NCI-H69 (cell line): ENCODE measurements at regions not wholly inside any gene's neighbourhood (a gene's known extent, or its start where the extent isn't known, plus 50 kb on each side); places are given as distances from the start of the nearest gene placed in this dataset.

Source experiments
- DNase-seq: peaks from one replicate; lab custom pipeline; 2025; lab: John Stamatoyannopoulos, UW

DNA sequence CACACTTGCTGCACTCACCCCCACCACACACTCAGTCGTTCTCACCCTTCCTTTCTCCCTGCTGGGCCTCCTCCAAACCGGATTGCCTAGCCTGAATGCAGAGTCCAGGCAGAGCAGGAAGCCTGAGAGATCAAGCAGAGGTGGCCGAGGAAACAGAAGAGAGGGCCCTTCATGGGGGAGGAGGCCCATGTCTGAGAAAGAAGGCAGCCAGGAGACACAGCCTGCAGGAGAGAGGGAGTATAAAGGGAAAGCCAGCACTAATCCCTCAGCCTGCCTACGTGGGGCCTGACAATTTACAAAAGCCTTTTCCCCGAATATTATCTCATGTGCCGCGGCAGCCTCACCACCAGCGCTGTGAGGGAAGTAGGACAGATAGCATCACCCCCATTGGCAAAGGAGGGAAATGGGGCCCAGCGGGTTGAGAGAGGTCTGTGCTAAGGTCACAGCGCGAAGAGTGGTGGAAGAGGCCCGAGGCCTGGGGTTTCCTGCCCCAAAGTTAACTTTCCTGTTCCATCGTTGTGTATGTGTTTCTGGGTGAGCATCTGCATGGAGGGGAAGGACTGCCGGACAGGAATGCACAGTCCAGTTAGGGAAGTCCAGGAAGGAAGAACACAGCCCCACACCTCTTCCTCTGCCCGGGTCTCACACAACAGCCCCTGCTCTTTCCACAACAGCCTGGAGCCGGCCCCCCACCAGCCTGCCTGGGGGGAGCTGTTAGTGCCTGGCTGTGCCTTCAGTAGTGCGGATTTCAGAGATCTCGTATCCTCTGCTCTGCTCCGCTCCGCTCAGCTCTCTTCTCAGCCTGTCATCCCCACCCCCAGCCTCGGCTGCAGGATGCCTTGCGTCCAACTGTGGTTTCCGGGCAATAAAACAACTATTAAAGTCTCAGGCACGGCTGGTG is 50.9 kb upstream of the BCOR start:
- DNase-seq, result no peak

DNA sequence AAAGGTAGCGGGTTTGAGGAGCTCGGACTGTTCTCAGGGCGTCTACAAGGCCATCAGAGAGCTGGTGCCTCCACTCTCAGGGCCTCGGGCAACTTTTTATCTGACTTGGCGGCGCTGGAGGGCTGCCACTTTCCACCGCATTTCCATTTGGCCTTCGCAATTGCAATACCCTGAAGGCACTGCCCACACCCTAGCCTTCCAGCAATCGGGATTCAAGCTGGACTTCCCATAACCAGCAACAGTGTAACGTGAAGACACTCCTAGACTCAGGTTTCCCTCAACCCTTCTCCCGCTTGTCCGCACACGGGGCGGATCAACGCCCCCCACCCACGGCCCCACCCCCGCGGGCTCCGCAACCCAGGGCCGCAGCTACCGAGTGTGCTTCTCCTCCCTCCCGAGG is 50.2 kb upstream of the BCOR start:
- DNase-seq, result no peak
